HG03045 (cell line): ENCODE measurements at regions not wholly inside any gene's neighbourhood (a gene's known extent, or its start where the extent isn't known, plus 50 kb on each side); places are given as distances from the start of the nearest gene placed in this dataset.

Experiments
- ATAC-seq: cut with Tn5 transposase; IDR thresholded peaks from one replicate; pipeline ENCODE4 v1.9.1; 2021; ENCODE audit warnings: mild to moderate bottlenecking, moderate library complexity; ENCODE audit not compliant: unreplicated experiment

DNA sequence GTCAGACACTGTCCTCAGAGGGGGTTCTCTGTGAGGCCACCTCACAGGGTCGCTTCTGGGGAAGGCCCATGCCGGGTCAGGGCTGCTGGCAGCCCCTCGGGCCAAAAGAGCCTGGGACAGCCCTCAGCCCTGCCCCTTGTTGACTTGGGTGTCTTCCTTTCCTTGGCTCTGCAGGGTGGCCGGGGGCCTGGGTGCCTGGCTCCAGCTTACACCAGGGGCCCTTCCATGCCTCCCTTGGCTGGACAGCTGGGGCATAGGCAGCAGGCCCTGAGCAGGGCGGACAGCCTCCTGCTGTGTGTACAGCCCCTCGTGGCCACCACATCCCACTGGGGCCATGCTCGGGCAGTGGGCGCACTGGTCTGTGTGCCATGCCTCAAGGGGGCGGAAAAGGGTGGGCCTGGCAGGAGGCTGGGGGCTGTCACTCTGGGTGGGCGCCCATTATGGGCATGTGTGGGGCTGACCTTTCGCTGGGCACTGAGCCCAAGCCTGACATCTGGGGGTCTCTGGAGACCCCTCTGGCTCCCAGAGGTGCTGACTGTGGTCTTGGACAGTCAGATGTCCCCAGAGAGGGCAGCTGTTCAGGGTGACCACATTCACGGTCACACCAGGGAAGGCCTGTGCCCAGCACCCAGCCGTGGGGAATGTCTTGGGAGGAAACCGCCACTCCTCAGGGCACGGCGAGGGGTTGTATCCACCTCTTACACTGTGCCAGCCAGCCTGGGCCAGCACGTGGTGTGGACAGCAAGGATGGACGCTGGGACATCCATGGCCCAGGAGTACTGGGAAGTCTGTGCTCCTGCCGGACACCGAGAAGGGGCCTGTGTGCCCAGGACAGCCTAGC, 313.3 kb downstream of the TMEM121 start:
- no peak for ATAC-seq

DNA sequence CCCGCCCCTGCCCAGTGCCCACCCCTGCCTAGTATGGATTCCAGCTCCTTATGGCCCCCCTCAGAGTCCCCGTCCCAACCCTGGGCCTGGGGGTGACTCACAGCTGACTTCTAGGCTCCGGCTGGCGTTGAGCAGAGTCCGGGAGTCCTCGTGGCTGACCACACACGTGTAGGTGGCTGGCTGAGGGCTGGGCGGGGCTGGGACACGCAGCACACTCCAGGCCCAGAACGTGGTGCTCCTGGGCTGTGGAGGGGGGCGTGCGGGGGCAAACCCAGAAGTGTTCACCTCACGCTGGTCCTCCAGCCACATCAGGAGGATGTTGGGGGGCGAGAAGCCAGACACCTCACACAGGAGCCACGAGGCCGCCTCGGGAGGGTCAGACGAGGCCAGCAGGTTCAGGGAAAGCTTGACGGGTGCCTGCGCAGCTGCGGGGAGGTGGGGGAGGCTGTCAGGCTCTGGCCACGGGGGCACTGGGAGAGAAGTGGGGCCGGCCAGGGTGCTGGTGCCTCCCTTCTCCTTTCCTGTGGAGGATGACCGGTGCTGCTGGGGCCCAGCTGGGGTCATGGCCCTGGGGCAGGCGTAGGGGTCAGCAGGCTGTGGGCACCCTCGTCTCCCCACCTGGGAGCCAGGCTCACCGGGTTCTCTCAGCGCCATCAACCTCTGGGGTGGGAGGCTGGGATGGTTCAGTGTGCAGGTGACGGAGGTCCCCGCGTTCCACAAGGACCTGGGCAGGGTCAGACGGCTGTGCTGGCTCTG, 314.1 kb downstream of the TMEM121 start:
- ATAC-seq: no peak

DNA sequence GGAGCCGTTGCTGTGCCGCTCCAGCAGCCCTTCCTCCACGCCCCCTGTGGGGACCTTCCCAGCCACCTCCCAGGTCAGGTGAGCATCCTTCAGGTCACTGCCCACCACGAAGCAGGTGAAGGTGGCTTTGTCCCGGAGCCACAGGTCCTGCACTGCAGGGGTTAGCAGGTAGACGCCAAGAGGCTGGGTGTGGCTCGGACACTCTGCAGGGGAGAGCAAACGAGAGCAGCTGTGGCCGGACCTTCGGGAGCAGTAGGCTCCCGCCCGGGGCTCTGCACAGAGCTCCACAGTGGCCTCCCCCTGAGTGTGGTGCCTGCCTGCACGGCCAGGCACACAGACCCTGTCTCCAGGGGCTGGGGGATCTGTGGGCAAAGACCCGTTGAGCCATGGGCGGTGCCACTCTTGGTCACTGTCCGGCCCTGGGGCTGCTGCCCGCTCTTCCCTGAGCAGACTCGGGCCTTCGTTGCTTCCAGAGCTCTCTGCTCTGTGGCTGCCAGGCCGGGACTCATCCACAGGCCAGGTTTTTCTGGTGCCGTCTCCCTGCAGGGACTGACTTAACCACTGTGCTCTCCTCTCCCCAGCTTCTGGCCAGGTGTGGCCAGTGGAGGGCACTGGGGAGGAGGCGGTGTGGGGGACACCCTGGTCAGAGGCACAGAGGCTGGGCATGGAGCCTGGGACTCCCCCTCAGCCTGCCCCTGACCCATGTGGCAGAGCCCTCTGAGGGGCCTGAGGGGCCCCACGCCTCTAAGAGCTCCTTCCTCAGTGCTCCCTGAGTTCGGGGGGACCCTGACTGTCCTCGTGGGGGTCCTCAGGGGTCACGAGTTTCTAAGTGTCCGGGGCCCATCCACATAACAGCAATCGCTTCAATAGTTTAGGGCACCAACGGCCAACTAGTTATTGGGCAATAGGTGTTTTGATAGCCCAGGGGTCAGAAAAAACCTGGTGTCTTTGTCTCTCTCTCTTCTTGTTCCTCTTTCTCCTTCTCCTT, 314.9 kb downstream of the TMEM121 start:
- ATAC-seq: no peak

DNA sequence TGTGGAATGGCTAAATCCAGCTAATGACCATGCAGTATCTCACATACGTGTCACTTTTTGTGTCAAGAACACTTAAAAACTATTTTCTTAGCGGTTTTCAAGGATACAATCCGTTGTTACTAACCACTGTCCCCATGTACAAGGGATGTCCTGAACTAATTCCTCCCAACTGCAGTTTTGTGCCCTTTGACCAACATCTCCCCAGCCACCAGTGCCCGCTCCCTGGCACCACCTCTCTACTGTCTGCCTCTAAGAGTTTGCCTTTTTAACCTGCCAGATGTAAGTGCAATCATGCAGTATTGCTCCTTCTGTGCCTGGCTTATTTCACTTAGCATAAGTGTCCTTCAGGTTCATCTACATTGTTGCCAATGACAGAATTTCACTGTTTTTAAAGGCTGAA, 315.7 kb downstream of the TMEM121 start:
- ATAC-seq: no peak

DNA sequence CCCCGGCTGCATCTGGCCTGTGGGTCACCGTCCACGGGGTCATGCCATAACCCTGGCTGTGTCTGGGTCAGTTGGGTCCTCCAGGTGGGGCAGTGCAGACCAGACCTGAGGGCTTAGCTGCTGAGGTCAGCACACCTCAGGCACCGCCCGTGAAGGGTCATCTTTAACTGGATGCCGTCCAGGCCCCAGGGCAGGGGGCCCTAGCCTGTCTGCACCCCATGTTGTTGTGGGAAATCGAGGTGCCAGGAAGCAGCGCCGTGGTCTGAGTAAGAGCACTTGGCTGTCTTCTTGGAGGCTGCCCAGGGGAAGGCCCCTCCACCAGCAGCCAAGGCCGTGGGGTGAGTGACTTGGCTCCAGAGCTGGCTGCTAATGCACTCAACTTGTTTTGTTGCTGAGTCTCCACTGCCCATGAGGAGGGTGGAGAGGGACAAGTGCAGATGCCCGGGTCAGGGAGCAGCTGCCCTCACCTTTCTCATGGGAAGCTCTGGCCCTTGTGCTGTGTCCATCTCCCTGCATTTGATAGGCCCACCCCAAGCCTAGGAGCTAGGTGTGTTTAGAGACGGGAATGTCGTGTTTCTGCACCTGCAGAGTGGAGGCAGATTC, 317.2 kb downstream of the TMEM121 start:
- ATAC-seq: no peak

- ATAC-seq: no peak
Measured at GRCh38 chr14:105844047-105844630, 317.8 kb downstream of the TMEM121 start.

- no peak for ATAC-seq
Measured at GRCh38 chr14:105844810-105845724, 318.7 kb downstream of the TMEM121 start.

GRCh38 chr14:105845725-105846309, 319.4 kb downstream of the TMEM121 start:
- ATAC-seq: no peak

DNA sequence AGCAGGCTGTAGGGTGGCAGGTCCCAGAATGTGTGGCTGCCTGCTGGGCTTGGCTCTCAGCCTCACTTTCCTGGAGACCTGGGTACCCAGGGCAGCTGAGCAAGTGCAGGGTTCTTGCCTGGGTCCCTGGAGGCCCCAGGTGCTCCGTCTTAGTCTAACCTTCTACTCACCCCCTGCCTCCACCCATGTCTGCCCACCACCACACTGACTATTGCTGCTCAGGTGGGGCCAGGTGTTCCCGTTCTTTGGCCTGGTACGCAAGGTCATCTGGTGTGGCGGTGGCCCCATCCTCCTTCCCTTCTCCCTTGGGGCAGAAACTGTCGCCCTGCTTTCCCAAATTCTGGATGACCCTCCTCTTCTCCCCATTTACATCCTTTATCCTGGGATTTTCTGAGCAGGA, 319.9 kb downstream of the TMEM121 start:
- ATAC-seq: no peak

GRCh38 chr14:105847400-105847799, 321.0 kb downstream of the TMEM121 start:
- ATAC-seq: no peak

DNA sequence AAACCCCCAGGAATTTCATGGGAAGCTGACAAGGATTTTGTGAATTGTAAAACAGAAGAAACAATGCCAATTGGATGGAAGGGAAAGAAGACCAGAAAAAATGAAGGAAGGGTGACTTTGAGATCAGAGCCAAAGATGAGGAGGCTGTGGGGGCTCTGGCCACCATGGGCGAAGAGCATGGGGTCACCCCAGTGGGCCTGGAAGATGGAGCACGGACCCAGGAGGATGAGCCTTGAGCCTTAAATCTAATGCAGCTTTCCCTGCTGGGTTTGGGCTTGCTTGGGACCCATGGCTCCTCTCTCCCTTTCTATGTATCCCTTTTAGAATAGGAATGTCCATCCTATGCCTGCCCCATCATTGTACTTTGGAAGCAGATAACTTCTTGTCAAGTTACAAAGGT, 322.2 kb downstream of the TMEM121 start:
- ATAC-seq: no peak

DNA sequence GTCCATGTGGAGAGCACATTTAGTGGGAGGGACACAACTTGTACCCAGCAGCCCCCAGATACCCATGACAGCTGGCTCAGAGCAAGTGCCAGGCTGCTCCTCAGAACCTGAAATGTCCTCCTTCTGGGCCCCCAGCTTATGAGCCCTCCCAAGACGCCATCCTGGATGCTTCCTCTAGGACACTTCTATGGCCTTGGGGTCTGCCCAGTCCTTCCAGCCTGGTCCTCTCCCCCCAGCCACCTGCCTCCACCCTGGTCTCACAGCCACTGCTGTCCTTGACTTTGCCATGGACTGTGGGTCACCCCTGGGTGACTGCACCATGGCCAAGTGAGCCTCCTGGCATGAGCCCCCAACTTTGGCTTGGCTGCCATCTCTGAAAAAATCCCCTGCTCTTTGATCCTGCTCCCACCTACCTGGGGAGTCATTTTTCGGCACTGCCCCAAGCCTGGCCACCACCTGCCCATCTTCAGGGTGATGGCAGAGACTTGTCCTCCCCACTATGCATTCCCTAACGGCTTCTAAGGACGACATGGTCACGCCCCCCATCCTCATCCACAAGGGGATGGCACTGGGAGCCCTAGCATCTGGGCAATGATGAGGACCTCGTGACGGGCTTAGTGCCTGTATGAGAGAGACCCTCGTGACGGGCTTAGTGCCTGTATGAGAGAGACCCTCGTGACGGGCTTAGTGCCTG, 323.7 kb downstream of the TMEM121 start:
- ATAC-seq: no peak

DNA sequence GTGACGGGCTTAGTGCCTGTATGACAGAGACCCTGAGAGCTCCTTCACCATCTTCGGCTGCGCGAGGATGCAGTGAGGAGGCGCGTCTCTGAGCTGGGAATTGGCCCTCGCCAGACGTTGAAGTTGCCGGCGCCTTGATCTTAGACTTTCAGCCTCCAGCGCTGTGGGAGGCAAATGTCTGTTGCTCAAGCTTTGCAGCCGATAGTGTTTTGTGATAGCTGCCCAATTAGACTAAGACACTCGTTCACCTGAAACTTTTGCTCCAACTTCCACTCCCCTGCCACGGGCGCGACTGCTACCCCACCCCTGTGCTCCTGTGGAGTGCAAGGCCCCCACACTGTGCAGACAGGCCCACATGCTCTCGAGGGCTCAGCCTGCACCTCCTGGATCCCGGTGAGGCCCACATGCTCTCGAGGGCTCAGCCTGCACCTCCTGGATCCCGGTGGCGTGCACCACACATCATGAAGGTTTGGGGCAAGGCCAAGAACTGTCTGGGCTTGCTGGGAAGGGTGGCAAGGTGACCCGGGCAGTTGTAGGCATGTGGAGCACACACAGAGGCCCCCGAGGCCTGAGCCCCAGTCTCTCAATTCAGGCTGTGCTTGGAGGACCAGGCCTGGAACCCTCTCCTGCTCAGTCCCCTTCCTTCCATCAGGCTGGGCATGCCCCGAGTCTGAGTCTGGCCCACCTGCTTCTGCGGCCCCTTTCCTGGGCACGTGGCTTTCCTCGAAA, 324.6 kb downstream of the TMEM121 start:
- no peak for ATAC-seq

DNA sequence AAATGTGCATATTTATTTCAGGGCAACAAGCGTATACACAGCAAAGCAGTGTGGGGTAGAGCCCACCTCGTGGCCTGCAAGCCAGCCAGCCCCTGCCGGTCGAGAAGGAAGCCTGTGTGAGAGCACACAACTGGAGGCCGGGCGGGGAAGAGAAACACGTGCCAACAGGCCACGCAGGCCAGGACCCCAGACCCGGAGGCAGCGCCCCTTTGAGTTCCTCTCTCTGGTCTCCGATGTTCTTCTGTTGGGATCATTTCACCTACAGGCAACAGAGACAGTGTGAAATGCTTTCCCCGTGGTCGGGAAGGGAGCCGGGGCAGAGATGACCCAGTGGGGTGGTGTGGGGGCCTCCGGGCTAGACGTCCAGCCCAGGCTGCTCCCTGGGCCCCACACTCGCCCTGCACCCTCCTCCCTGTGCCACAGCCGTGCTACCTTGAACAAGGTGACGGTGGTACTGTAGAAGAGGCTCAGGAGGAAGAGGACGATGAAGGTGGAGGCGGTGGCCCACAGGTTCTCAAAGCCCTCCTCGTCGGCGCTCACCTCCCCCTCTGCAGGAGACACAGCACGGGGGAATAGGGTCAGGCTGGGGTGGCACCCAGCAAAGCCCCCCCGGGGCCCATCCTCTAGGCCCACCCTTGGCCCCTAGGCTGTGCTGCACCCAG, 325.5 kb downstream of the TMEM121 start:
- ATAC-seq: no peak

GRCh38 chr14:105852378-105853088, 326.1 kb downstream of the TMEM121 start:
- no peak for ATAC-seq

DNA sequence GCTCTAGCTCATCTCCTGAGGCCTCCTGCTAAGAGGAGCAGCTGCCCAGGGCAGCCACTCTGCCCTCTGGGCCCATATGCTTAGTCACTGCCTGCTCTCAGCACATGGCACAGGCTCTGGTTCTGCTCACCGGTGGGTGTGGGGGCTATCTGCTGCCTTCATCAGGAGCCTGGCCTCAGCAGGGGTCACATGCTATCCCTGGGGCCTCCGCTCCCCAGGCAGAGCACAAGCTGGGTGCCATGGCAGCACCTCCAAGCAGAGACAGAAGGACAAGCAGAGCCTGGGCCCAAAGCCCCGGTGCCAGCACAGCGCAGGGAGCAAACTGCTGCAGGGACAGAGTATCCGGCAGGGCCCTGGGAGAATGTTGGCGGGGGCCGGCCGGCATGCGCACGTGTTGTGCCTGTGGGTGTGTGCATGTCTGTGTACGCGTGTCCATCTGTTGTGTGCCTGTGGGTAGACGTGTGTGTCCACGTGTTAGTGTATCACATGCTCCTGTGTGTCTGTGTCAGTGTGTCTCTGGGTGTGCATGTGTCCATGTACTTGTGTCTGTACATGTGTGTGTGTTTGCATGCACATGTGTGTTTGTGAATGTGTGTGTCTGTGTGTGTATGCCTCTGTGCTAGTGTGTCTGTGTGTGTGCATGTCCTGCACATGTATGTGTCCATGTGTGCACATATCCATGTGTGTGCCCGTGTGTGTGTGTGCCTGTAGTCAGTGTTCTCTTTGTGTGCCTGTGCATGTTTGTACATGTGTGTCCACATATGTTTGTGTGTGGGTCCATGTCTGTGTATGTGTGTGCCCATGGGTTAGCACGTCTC, 326.9 kb downstream of the TMEM121 start:
- no peak for ATAC-seq
